HFF-Myc (cell line): ENCODE measurements at regions not wholly inside any gene's neighbourhood (a gene's known extent, or its start where the extent isn't known, plus 50 kb on each side); places are given as distances from the start of the nearest gene placed in this dataset.

Experiments
- DNase-seq: peaks from one replicate; pipeline ENCODE4 v3.0.0-alpha.2; 2011; ENCODE audit warnings: low read depth; ENCODE audit errors: extremely low read depth
- H3K4me3 ChIP-seq: replicated peaks from 2 replicates; pipeline ENCODE4 v1.5.1; 2011; ENCODE audit warnings: low read depth, mild to moderate bottlenecking, control low read depth, low read length
- TF ChIP-seq, protein P1 (sequence below): IDR thresholded peaks from 2 replicates; pipeline ENCODE4 v1.5.1; 2012; ENCODE audit warnings: mild to moderate bottlenecking, low read depth, low read length, control low read depth; ENCODE audit errors: missing control alignments

DNA sequence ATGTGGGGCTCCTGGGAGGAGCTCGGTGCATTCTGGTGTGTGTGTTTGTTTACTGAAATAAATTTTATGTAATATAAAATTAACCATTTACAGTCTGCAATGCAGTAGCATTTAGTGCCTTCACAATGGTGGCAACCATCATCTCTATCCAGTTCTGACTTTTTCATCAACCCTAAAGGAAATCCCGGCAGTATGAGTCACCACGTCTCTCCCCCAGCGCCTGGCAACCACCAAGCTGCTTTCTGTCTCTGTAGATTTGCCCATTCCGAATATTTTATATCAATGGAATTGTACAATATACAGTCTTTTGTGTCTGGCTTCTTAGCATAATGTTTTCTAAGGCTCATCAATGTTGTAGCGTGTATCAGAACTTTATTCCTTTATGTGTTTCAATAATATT lies 300.5 kb downstream of the MIAT start:
- H3K4me3 ChIP-seq = no peak overlapping the region
- DNase-seq = no peak
- TF ChIP-seq, protein P1, sequence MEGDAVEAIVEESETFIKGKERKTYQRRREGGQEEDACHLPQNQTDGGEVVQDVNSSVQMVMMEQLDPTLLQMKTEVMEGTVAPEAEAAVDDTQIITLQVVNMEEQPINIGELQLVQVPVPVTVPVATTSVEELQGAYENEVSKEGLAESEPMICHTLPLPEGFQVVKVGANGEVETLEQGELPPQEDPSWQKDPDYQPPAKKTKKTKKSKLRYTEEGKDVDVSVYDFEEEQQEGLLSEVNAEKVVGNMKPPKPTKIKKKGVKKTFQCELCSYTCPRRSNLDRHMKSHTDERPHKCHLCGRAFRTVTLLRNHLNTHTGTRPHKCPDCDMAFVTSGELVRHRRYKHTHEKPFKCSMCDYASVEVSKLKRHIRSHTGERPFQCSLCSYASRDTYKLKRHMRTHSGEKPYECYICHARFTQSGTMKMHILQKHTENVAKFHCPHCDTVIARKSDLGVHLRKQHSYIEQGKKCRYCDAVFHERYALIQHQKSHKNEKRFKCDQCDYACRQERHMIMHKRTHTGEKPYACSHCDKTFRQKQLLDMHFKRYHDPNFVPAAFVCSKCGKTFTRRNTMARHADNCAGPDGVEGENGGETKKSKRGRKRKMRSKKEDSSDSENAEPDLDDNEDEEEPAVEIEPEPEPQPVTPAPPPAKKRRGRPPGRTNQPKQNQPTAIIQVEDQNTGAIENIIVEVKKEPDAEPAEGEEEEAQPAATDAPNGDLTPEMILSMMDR = no peak

DNA sequence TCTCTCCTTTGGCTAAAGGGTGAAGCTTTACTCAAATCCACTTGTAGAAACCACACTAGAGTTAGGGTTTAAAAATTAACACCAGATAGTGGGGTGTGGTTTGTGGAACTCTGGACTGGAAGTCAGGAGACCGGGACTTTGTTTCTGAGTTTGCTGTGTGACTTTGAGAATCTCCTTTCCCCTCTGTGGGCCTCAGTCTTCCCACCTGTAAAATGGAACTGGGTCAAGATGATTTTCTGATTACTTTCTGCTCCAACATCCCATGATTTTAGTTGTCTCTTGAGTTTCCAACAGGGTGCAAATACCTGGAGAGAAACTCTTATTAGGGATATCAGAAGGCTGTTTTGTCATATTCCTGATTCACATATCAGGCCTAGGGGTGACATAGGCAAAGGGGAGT lies 301.0 kb downstream of the MIAT start:
- H3K4me3 ChIP-seq = no peak overlapping the region
- TF ChIP-seq, protein P1 = no peak
- DNase-seq = no peak

DNA sequence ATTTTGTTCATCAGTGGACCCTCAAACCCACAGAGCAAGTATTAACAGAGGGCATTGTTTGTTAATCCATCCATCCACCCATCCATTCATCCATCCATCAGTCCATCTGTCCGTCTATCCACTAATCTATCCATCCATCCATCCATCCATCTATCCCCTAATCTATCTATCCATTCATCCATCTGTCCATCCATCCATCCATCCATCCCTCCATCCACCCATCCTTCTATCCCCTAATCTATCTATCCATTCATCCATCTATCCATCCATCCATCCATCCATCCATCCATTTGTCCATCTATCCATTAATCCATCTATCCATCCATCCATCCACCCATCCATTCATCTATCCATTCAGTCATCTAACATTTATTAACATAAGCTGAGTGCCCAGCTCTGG lies 307.3 kb downstream of the MIAT start:
- no peak overlapping the region for H3K4me3 ChIP-seq
- TF ChIP-seq, protein P1 = no peak
- DNase-seq = no peak

DNA sequence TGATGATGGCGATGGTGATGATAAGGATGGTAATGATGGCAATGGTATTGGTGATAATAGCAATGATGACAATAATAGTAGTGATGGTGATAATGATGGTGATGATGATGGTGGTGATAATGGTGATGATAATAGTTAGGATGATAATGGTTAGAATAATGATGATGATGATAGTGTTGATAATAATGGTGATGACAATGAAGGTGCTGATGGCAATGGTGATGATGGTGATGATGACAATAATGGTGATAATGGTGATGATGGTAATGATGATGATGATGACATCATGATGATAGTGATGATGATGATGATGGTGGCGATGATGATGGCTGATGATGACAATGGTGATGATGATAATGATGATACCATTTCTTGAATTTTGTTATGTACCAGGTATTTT lies 309.9 kb downstream of the MIAT start:
- no peak for DNase-seq
- TF ChIP-seq, protein P1 = no peak
- H3K4me3 ChIP-seq = no peak overlapping the region

DNA sequence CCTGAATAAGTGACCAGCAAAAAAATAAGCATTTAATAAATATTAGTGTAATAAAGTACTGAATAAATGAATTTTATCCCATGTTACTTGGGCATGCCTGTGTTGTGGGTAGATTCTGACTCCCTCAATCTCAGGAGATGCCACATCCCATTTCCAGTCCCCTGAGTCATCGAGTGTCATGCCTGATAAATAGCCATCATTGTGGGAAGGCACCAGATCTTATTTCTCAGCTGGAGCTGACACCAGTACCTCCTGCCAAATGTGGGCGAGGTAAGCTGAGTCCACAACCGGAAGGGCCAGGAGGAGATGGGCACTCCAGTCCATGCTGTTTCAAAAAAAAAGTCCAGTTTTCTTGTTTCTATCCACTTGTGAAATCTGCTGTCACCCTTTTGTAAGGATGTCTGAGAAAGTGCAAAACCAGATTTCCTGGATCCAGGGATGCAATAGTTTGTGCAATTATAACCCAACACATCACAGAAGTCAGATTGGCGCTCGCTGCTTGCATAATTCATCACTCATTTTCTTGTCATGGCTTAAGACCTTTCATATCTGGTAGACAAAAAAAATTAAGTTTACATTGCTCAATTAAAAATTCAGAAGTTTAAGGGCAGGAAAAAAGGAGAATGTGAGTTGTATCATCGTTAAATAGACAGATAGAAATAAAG lies 311.6 kb downstream of the MIAT start:
- TF ChIP-seq, protein P1 = no peak
- H3K4me3 ChIP-seq = no peak overlapping the region
- DNase-seq = no peak

DNA sequence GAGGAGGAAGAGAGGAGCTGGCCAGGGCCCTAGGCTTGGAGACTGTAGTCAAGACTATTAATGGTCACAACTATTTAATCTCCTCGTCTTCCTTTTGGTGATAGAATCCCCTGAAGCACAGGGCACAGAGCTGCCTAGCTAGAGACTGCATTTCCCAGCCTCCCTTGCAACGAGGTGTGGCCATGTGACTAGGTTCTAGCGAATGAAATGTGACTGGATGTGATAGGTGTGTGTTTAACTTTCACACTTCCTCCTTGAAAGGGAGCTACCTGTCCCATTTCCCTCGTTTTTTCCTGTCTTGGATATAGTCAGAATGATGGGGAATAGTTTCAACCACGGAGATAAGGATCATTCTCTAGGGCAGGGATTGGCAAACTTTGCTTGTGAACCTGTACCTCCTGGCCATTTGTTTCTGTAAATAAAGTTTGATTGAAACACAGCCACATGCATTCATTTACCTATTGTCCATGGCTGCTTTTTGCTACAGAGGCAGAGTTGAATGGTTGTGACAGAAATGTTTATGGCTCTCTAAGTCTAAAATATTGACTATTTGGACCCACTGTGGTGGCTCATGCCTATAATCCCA lies 313.5 kb downstream of the MIAT start:
- TF ChIP-seq, protein P1 = no peak
- DNase-seq = no peak
- H3K4me3 ChIP-seq = no peak overlapping the region
